ENCODE measurements at regions not wholly inside any gene's neighbourhood (a gene's known extent, or its start where the extent isn't known, plus 50 kb on each side); places are given as distances from the start of the nearest gene placed in this dataset.

DNA sequence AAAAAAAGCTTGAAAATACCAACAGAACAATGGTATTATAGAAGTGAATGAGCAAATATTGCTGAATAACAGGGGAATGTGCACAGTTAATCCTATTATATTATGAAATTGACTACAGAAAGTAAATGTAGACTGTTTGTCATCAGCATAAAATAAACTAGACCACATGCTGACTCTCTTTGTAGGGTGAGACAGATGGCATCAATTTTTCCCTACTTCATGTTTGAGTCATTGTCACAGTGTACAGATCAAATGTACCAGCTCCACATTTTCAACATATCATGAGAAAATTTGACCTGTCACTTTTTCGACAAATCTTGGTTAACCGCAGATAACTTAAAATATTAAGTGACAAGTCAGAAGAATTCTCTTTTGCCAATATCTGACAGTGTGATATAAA, 421.0 kb downstream of the RPL10L start:
- WGBS, result 72% methylated on average over 2 of the region's 2 CpGs
- no peak overlapping the region for H3K27ac ChIP-seq
- DNase-seq (ENCODE audit: low spot score in 2 of 2), result no peak
- H3K4me1 ChIP-seq, result no peaks in the 10 kb centered on the region
- H3K27me3 ChIP-seq, result no peaks in the 10 kb centered on the region
- H3K4me3 ChIP-seq, result no peak overlapping the region
- TF ChIP-seq EP300 (IDR thresholded peaks at IDR 0.05) (no peak), POLR2A (IDR thresholded peaks at IDR 0.05) (no peak), POLR2AphosphoS5 (IDR thresholded peaks at IDR 0.05) (no peak)
- TF ChIP-seq, protein P1, sequence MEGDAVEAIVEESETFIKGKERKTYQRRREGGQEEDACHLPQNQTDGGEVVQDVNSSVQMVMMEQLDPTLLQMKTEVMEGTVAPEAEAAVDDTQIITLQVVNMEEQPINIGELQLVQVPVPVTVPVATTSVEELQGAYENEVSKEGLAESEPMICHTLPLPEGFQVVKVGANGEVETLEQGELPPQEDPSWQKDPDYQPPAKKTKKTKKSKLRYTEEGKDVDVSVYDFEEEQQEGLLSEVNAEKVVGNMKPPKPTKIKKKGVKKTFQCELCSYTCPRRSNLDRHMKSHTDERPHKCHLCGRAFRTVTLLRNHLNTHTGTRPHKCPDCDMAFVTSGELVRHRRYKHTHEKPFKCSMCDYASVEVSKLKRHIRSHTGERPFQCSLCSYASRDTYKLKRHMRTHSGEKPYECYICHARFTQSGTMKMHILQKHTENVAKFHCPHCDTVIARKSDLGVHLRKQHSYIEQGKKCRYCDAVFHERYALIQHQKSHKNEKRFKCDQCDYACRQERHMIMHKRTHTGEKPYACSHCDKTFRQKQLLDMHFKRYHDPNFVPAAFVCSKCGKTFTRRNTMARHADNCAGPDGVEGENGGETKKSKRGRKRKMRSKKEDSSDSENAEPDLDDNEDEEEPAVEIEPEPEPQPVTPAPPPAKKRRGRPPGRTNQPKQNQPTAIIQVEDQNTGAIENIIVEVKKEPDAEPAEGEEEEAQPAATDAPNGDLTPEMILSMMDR (IDR thresholded peaks at IDR 0.05), result no peak
- H3K36me3 ChIP-seq, result no peaks in the 10 kb centered on the region
- H3K9me3 ChIP-seq, result no peaks in the 10 kb centered on the region

DNA sequence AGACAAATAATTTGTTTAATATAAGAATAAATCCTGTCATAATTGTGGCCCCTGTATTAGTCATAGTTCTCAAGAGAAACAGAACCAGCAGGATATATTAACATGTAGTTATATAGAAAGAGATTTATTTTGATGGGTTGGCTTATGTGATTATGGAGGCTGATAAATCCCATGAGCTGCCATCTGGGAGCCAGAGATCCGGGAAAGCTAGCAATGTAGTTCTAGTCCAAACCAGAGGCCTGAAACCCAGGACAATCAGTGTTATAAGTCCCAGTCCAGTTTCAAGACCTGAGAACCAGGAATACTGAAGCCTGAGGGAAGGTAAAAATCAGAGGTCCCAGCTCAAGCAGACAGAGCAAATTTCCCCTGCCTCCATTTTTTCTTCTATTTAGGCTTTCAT, 435.8 kb downstream of the RPL10L start:
- H3K27ac ChIP-seq, result no peak overlapping the region
- H3K4me3 ChIP-seq, result no peak overlapping the region
- no peak for TF ChIP-seq EP300 (IDR thresholded peaks at IDR 0.05)
- no peak for TF ChIP-seq POLR2A (IDR thresholded peaks at IDR 0.05)
- TF ChIP-seq POLR2AphosphoS5 (IDR thresholded peaks at IDR 0.05), result no peak
- TF ChIP-seq, protein P1 (IDR thresholded peaks at IDR 0.05), result no peak
- no peak for DNase-seq (ENCODE audit: low spot score in 2 of 2)
- H3K27me3 ChIP-seq, result no peaks in the 10 kb centered on the region
- no peaks in the 10 kb centered on the region for H3K9me3 ChIP-seq
- 52% methylated on average over 1 of the region's 1 CpG for WGBS
- no peaks in the 10 kb centered on the region for H3K4me1 ChIP-seq
- no peaks in the 10 kb centered on the region for H3K36me3 ChIP-seq

DNA sequence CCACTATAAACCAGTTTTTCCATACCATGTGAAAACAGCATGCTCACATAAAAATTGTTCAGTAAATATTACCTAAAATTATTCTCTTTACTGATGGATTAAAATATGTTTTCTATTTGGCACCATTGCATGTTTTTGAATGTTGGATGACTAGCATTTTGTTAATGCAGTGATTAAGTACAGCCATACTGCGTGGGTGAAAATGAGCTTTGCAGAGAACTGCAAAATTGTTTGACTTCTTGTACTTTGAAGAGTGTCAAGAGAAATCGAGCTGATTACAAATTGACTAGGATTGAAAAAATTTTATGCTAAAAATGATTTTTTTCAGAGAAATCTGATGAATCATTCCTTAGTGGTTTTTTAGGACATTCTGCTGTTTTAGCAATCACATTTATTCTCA, 452.9 kb downstream of the RPL10L start:
- Histone ChIP-seq H3K36me3 (no peaks in the 10 kb centered on the region), H3K4me3 (no peak overlapping the region), H3K4me1 (no peaks in the 10 kb centered on the region), H3K9me3 (no peaks in the 10 kb centered on the region), H3K27me3 (no peaks in the 10 kb centered on the region), H3K27ac (no peak overlapping the region)
- WGBS, result 56% methylated on average over 2 of the region's 2 CpGs
- no peak for TF ChIP-seq POLR2AphosphoS5 (IDR thresholded peaks at IDR 0.05)
- no peak for TF ChIP-seq POLR2A (IDR thresholded peaks at IDR 0.05)
- TF ChIP-seq EP300 (IDR thresholded peaks at IDR 0.05), result no peak
- TF ChIP-seq, protein P1 (IDR thresholded peaks at IDR 0.05), result no peak
- DNase-seq (ENCODE audit: low spot score in 2 of 2), result no peak

DNA sequence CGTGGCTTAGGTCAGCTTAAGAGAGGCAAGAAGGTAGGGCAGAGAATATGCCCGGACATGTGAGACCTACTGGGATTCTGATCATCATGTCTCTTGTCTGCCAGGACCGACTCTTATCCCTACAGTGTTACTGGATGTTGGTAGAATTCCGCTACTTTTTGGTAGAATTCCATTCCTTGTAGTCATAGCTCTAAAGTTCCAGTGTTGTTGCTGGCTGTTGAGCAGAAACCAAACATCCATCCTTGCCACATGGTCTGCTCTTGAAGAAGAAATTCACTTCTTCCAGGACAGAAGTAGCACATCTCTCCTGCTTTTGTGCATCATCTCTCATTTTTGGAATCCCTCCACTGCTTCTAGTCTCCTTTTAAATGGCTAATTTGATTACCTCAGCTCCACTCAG, 453.7 kb downstream of the RPL10L start:
- Histone ChIP-seq H3K4me3 (no peak overlapping the region), H3K9me3 (no peaks in the 10 kb centered on the region), H3K27me3 (no peaks in the 10 kb centered on the region), H3K36me3 (no peaks in the 10 kb centered on the region), H3K4me1 (no peaks in the 10 kb centered on the region), H3K27ac (no peak overlapping the region)
- 79% methylated on average over 4 of the region's 4 CpGs for WGBS
- no peak for DNase-seq (ENCODE audit: low spot score in 2 of 2)
- no peak for TF ChIP-seq POLR2AphosphoS5 (IDR thresholded peaks at IDR 0.05)
- TF ChIP-seq, protein P1 (IDR thresholded peaks at IDR 0.05), result no peak
- TF ChIP-seq POLR2A (IDR thresholded peaks at IDR 0.05), result no peak
- TF ChIP-seq EP300 (IDR thresholded peaks at IDR 0.05), result no peak
